Psoas muscle (tissue), 7 donors: ENCODE measurements at regions not wholly inside any gene's neighbourhood (a gene's known extent, or its start where the extent isn't known, plus 50 kb on each side); places are given as distances from the start of the nearest gene placed in this dataset.

Source experiments
- ATAC-seq, 4 donors: fragments of 200-7000 bp; cut with Tn5 transposase; one replicate each; pipeline ENCODE4 v1.9.1; 2020; ENCODE audit warnings: moderate library complexity in 3 of 4, mild to moderate bottlenecking in 2 of 4
- DNase-seq, 2 donors: peaks; one replicate each; pipeline ENCODE4 v3.0.0-alpha.2; 2020
- H3K27ac ChIP-seq: fragments of 200-600 bp; one replicate; pipeline ENCODE4 v1.8.0; 2022
- H3K27me3 ChIP-seq, 3 donors: fragments of 200-600 bp in 1 of 3; one replicate each; pipeline versions ENCODE4 v1.6.1 to v1.8.0; 2013 to 2022; ENCODE audit warnings: low read length in 2 of 3, mild to moderate bottlenecking in 2 of 3, moderate library complexity in 1 of 3; ENCODE audit not compliant: insufficient read depth in 3 of 3
- H3K36me3 ChIP-seq, 2 donors: fragments of 200-600 bp in 1 of 2; one replicate each; pipeline versions ENCODE4 v1.6.1 to v1.8.0; 2013 to 2022; ENCODE audit warnings: low read depth in 1 of 2, mild to moderate bottlenecking in 1 of 2, moderate library complexity in 1 of 2; ENCODE audit not compliant: insufficient read depth in 1 of 2
- H3K4me1 ChIP-seq: fragments of 200-600 bp; one replicate; pipeline ENCODE4 v1.8.0; 2022
- H3K4me3 ChIP-seq: fragments of 200-600 bp; one replicate; pipeline ENCODE4 v1.8.0; 2022; ENCODE audit warnings: mild to moderate bottlenecking
- H3K9me3 ChIP-seq: fragments of 200-600 bp; one replicate; pipeline ENCODE4 v1.8.0; 2022
- CTCF ChIP-seq: fragments of 200-600 bp; IDR thresholded peaks from one replicate; pipeline ENCODE4 v1.8.0; 2022; ENCODE audit warnings: antibody characterized with exemption
- WGBS, 3 donors: extraction: QIAGEN DNeasy Blood & Tissue Kit; methylation state at CpG; one replicate each; pipeline versions ENCODE4 v1.1.6 to v1.1.7; 2013; 5-methylcytosine and 5-hydroxymethylcytosine counted together
- intact Hi-C, 2 donors: fragments of 100-400 bp; cut with DNase I; formaldehyde crosslinking; loops; one replicate each; pipeline versions ENCODE4 v1.11.0 to v1.14.2; 2022
- donor health status: healthy with polysubstance abuse.
- donor health status: DM: no; HTN: no; CAD: no; lungs with moderate emphysema.
- donor health status: Bipolar disorder and iron deficiency.
- donor health status: healthy.
- donor health status: DM: yes; HTN: yes; CAD: no.
- donor health status: DM: no; HTN: no; CAD: no.
- donor health status: DM: yes; HTN: yes; CAD: no.

DNA sequence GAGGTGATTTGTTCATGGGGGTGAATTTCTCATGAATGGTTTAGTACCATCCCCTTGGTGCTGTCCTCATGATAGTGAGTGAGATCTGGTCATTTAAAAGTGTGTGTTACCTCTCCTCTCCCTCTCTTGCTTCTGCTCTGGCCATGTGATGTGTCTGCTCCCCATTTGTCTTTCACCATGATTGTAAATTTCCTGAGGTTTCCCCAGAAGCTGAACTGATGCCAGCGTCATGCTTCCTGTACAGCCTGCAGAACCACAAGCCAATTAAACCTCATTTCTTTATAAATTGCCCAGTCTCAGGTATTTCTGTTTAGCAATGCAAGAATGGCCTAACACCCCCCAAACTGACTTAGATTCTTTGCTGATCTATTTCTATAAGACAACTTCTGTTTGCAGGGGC is 249.4 kb upstream of the B3GALT2 start:
- intact Hi-C loops = no loop called here
- Histone ChIP-seq H3K27me3 (no peaks in the 10 kb centered on the region), H3K36me3 (no peaks in the 10 kb centered on the region), H3K9me3 (no peaks in the 10 kb centered on the region), H3K27ac (no peak overlapping the region), H3K4me3 (no peak overlapping the region), H3K4me1 (no peaks in the 10 kb centered on the region)
- WGBS, 3 donors = 70 to 77% (median 73%) methylated on average over 1 of the region's 1 CpG
- DNase-seq = no peak
- ATAC-seq = no peak
- TF ChIP-seq CTCF = no peak

DNA sequence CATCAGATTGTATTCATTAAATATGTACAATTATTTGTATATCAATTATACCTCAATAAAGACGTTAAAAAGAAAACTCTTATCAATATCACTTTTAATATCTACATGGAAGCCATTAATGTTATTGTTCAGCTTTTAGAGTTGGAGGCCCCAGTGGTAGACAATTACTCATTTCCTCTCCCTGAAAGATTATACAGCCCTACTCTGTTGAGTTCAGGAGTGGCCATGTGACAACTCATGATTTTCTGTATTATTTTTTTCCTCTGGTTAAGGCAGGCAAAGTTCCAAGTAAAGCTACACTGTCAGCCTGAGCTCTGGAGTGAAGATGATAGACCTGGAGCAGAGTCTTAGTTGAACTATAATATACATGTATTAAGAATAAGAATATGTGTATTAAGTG is 247.9 kb upstream of the B3GALT2 start:
- no peak overlapping the region for H3K27ac ChIP-seq
- ATAC-seq (no peak), DNase-seq (no peak)
- no peaks in the 10 kb centered on the region for H3K27me3 ChIP-seq
- WGBS, 3 donors = 73 to 89% (median 82%) methylated on average over 1 of the region's 1 CpG
- H3K9me3 ChIP-seq = no peaks in the 10 kb centered on the region
- TF ChIP-seq CTCF = no peak
- no peaks in the 10 kb centered on the region for H3K36me3 ChIP-seq
- intact Hi-C loops = no loop called here
- no peak overlapping the region for H3K4me3 ChIP-seq
- no peaks in the 10 kb centered on the region for H3K4me1 ChIP-seq

DNA sequence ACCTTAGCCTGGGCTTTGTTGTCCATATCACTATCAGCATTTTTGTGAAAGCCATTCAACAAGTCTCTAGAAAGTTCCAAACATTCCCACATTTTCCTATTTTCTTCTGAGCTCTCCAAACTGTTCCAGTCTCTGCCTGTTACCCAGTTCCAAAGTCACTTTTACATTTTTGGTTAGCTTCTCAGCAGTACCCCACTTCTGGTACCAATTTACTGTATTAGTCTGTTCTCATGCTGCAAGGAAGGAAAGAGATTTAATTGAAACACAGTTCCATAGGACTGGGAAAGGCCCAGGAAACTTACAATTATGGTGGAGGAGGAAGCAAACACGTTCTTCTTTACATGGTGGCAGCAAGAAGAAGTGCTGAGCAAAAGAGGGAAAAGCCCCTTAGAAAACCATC is 247.2 kb upstream of the B3GALT2 start:
- no peak for ATAC-seq
- no peaks in the 10 kb centered on the region for H3K27me3 ChIP-seq
- DNase-seq = no peak
- no peaks in the 10 kb centered on the region for H3K4me1 ChIP-seq
- TF ChIP-seq CTCF = no peak
- H3K36me3 ChIP-seq = no peaks in the 10 kb centered on the region
- intact Hi-C loops = no loop called here
- H3K9me3 ChIP-seq = no peaks in the 10 kb centered on the region
- 80 to 95% (median 92%) methylated on average over 1 of the region's 1 CpG for WGBS, 3 donors
- H3K27ac ChIP-seq = no peak overlapping the region
- H3K4me3 ChIP-seq = no peak overlapping the region

DNA sequence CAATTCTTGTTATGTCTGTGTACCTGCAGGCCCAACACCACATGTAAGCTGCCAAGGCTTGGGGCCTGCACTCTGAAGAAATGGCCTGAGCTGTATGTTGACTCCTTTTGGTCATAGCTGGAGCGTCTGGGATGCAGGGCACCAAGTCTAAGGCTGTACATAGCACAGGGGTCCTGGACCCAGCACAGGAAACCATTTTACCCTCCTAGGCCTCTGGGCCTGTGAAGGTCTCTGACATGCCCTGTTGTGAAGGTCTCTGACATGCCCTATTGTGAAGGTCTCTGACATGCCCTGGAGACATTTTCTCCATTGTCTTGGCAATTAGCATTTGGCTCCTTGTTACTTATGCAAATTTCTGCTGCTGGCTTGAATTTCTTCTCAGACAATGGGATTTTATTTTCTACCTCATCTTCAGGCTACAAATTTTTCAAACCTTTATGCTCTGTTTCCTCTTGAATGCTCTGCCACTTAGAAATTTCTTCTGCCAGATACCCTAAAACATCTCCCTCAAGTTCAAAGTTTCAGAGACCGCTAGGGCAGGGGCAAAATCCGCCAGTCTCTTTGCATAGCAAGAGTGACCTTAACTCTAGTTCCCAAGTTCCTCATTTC is 246.7 kb upstream of the B3GALT2 start:
- no peak for DNase-seq
- intact Hi-C loops = no loop called here
- H3K27me3 ChIP-seq = no peaks in the 10 kb centered on the region
- H3K9me3 ChIP-seq = no peaks in the 10 kb centered on the region
- no peak for ATAC-seq
- H3K4me1 ChIP-seq = no peaks in the 10 kb centered on the region
- no peak for TF ChIP-seq CTCF
- 90 to 95% (median 93%) methylated on average over 3 of the region's 3 CpGs for WGBS, 3 donors
- H3K36me3 ChIP-seq = no peaks in the 10 kb centered on the region
- H3K27ac ChIP-seq = no peak overlapping the region
- no peak overlapping the region for H3K4me3 ChIP-seq

DNA sequence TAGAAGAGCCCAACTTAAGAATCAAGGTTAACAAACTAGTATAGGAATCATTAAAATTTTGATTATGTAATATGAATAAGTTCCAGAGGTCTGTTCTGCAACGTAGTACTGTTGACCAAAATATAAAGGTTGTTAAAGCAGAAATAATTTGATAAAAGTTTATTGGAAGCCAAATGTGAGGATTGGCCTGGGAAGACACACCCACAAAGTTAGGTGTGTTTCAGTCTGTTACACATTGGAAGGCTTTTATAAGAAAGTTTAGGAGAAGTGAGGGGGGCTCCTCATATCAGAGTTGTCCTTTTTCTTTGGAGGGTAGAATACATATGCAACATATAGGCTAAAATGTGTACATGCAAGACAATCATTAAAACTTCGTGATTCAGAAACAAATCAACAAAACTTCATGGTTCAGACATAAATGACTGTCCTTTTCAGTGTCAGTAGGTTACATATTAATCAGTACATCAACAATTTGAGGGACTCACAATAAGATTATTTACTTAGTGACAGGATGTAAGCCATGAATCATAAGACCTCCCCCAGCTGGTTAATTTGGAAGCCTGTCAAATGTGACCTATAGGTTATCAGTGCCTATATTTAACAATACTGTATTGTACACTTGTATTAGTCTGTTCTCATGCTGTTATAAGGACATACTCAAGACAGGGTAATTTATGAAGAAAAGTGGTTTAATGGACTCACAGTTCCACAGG is 245.0 kb upstream of the B3GALT2 start:
- WGBS, 3 donors = 69 to 79% (median 76%) methylated on average over 2 of the region's 2 CpGs
- DNase-seq = no peak

More for the DNA sequence above, 245.0 kb upstream of the B3GALT2 start:
- no peaks in the 10 kb centered on the region for H3K9me3 ChIP-seq
- H3K27ac ChIP-seq = no peak overlapping the region
- no peak overlapping the region for H3K4me3 ChIP-seq
- H3K36me3 ChIP-seq = no peaks in the 10 kb centered on the region
- no peak for ATAC-seq
- intact Hi-C loops = no loop called here
- no peaks in the 10 kb centered on the region for H3K4me1 ChIP-seq
- no peak for TF ChIP-seq CTCF
- H3K27me3 ChIP-seq = no peaks in the 10 kb centered on the region
